Chondrocyte (in vitro differentiated cells): ENCODE measurements at regions not wholly inside any gene's neighbourhood (a gene's known extent, or its start where the extent isn't known, plus 50 kb on each side); places are given as distances from the start of the nearest gene placed in this dataset.
A peak's percentile ranks its signal among the peaks of the same experiment; 100 is the strongest.

Source experiments
- DNase-seq: peaks from one replicate; pipeline ENCODE4 v3.0.0; 2021; ENCODE audit warnings: mixed read lengths, low spot score
- H3K27ac Mint-ChIP-seq: one replicate; pipeline ENCODE4 v1.8.0; 2021; ENCODE audit warnings: mild to moderate bottlenecking, moderate library complexity, mixed read lengths; ENCODE audit not compliant: unreplicated experiment
- H3K27me3 Mint-ChIP-seq: 2 replicates; pipeline ENCODE4 v1.8.0; 2021; ENCODE audit warnings: low read depth, mixed read lengths
- H3K36me3 Mint-ChIP-seq: 2 replicates; pipeline ENCODE4 v1.8.0; 2021; ENCODE audit warnings: low read depth, mixed read lengths
- H3K4me1 Mint-ChIP-seq: 2 replicates; pipeline ENCODE4 v1.8.0; 2021; ENCODE audit warnings: low read depth, mild to moderate bottlenecking, mixed read lengths
- H3K4me3 Mint-ChIP-seq: one replicate; pipeline ENCODE4 v1.8.0; 2021; ENCODE audit warnings: mild to moderate bottlenecking, moderate library complexity, mixed read lengths; ENCODE audit not compliant: unreplicated experiment
- H3K9me3 Mint-ChIP-seq: 2 replicates; pipeline ENCODE4 v1.8.0; 2021; ENCODE audit warnings: low read depth, mixed read lengths
- CTCF ChIP-seq: fragments of 200-600 bp; sonication (generic); IDR thresholded peaks from 2 replicates; pipeline ENCODE4 v1.5.0; 2021; ENCODE audit warnings: antibody characterized with exemption, mild to moderate bottlenecking, moderate library complexity

GRCh38 chr1:8109216-8109615, 83.1 kb upstream of the ERRFI1 start:
- H3K9me3 Mint-ChIP-seq = peaks cover 11% of the 10 kb centered on the region
- TF ChIP-seq CTCF = no peak
- H3K27ac Mint-ChIP-seq = no peak overlapping the region
- DNase-seq = no peak
- peaks cover 37% of the 10 kb centered on the region for H3K4me1 Mint-ChIP-seq
- no peaks in the 10 kb centered on the region for H3K36me3 Mint-ChIP-seq
- no peak overlapping the region for H3K4me3 Mint-ChIP-seq
- H3K27me3 Mint-ChIP-seq = no peaks in the 10 kb centered on the region

GRCh38 chr1:8107897-8108296, 81.8 kb upstream of the ERRFI1 start:
- H3K36me3 Mint-ChIP-seq = no peaks in the 10 kb centered on the region
- peaks cover 13% of the 10 kb centered on the region for H3K9me3 Mint-ChIP-seq
- H3K27me3 Mint-ChIP-seq = no peaks in the 10 kb centered on the region
- no peak overlapping the region for H3K4me3 Mint-ChIP-seq
- H3K4me1 Mint-ChIP-seq = peaks cover 24% of the 10 kb centered on the region
- no peak for TF ChIP-seq CTCF
- H3K27ac Mint-ChIP-seq = no peak overlapping the region
- DNase-seq = no peak

- Mint-ChIP-seq H3K9me3 (peaks cover 12% of the 10 kb centered on the region), H3K27ac (no peak overlapping the region), H3K36me3 (no peaks in the 10 kb centered on the region), H3K27me3 (no peaks in the 10 kb centered on the region), H3K4me3 (no peak overlapping the region), H3K4me1 (peaks cover 15% of the 10 kb centered on the region)
- TF ChIP-seq CTCF = no peak
- DNase-seq = no peak
These were observed 78.4 kb upstream of the ERRFI1 start for GRCh38 chr1:8104278-8105236.

- H3K9me3 Mint-ChIP-seq = peaks cover 6% of the 10 kb centered on the region
- no peak overlapping the region for H3K4me3 Mint-ChIP-seq
- H3K27me3 Mint-ChIP-seq = no peaks in the 10 kb centered on the region
- DNase-seq = no peak
- no peak for TF ChIP-seq CTCF
- peaks cover 55% of the 10 kb centered on the region for H3K4me1 Mint-ChIP-seq
- peak overlapping the region; percentile 95 for H3K27ac Mint-ChIP-seq
- no peaks in the 10 kb centered on the region for H3K36me3 Mint-ChIP-seq
These were observed 71.8 kb upstream of the ERRFI1 start for GRCh38 chr1:8097908-8098307.

- Mint-ChIP-seq H3K4me1 (peaks cover 62% of the 10 kb centered on the region), H3K36me3 (no peaks in the 10 kb centered on the region), H3K9me3 (peaks cover 4% of the 10 kb centered on the region), H3K27ac (peak overlapping the region; percentile 95), H3K4me3 (no peak overlapping the region), H3K27me3 (no peaks in the 10 kb centered on the region)
- no peak for TF ChIP-seq CTCF
- no peak for DNase-seq
These were observed 71.1 kb upstream of the ERRFI1 start for GRCh38 chr1:8097077-8097799.
